Testis (tissue), 2 donors: ENCODE measurements at regions not wholly inside any gene's neighbourhood (a gene's known extent, or its start where the extent isn't known, plus 50 kb on each side); places are given as distances from the start of the nearest gene placed in this dataset.
"Not testable (repeated sequence)": the region's sequence is repeated elsewhere in the genome, so short reads cannot be mapped to it uniquely, and the experiment has no call there.

Experiments
- CTCF ChIP-seq, 3 experiments: fragments of 450-650 bp in 2 of 3; fragments of 200-600 bp in 1 of 3; sonication (generic) in 1 of 3; IDR thresholded peaks; one replicate each; pipeline ENCODE4 v1.5.1; 2016 to 2019; ENCODE audit warnings: antibody characterized with exemption in 3 of 3, mild to moderate bottlenecking in 2 of 3, moderate library complexity in 1 of 3
- POLR2A ChIP-seq: fragments of 450-650 bp; IDR thresholded peaks from one replicate; pipeline ENCODE4 v1.6.1; 2017; ENCODE audit warnings: antibody characterized with exemption, mild to moderate bottlenecking, moderate library complexity

DNA sequence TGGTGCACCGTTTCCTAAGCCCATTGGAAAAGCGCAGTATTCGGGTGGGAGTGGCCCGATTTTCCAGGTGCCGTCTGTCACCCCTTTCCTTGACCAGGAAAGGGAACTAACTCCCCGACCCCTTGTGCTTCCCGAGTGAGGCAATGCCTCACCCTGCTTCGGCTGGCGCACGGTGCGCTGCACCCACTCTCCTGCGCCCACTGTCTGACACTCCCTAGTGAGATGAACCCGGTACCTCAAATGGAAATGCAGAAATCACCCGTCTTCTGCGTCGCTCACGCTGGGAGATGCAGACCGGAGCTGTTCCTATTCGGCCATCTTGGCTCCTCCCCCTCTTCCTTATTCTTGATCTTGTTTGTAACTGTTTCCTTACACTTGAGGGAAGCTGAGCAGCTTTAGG is 142.8 kb upstream of the DST start:
- TF ChIP-seq POLR2A; CTCF (IDR thresholded peaks at IDR 0.05): not testable (repeated sequence)
